ENCODE measurements at regions not wholly inside any gene's neighbourhood (a gene's known extent, or its start where the extent isn't known, plus 50 kb on each side); places are given as distances from the start of the nearest gene placed in this dataset.
A peak's percentile ranks its signal among the peaks of the same experiment; 100 is the strongest.

DNA sequence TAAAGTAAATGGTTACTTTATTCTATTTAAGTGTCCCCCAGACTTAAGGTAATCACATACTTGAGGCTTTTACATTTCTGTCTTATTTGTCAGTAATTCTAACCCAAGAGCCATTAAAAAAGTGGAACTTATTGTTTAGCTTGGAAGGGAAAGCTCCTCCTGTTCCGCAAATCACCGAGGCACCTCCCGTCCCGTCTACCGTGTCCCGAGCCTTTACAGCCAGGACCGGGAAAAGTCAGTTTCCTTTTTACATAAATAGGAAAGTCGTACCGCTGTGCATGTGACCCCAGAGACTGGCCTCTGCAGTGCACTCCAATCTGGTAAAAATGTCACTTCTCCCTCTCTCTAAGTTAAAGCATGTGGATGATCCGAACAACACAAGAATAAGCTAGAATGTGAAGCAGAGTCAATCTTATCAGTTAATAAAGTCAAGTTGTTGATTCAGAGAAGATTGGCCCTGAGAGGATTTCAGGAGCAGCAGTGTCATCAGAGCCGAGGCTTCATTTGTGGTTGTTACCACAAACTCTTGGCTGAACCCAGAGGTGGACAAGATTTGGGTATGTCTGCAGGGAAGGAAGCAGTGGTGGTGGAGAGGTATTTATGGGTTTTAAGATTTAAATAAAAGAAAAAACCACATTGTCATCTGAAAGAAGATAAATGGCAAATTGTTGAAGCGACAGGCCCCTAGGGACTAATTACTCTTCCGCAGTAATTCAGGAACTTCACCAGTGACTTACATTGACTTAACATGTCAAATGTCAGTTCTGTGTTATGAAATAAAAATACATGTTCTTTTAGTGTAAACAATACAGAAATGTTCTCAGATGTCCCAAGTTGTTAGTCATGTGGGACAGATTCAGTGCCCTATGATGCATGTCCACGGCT lies 316.6 kb upstream of the ZNF32 start:
- DNase-seq (ENCODE audit: missing footprints): no peak
- ATAC-seq: peak; percentile 27
- intact Hi-C loops (cut with DNase I): loop anchor here (10.0 kb wide), 1 partner anchor 420 kb away; the partner anchor contains the start of gene CXCL12

GRCh38 chr10:43964486-43964885 lies 315.8 kb upstream of the ZNF32 start:
- intact Hi-C loops (cut with DNase I): loop anchor here (10.0 kb wide), 1 partner anchor 420 kb away; the partner anchor contains the start of gene CXCL12
- ATAC-seq (no peak), DNase-seq (ENCODE audit: missing footprints) (no peak)

- intact Hi-C loops (cut with DNase I): loop anchor here (10.0 kb wide), 1 partner anchor 421 kb away; the partner anchor contains the start of gene CXCL12
- no peak for ATAC-seq
- no peak for DNase-seq (ENCODE audit: missing footprints)
These were observed 315.2 kb upstream of the ZNF32 start for GRCh38 chr10:43963793-43964425.

GRCh38 chr10:43963379-43963778 lies 314.7 kb upstream of the ZNF32 start:
- DNase-seq (ENCODE audit: missing footprints) (no peak), ATAC-seq (no peak)
- intact Hi-C loops (cut with DNase I): loop anchor here (10.0 kb wide), 1 partner anchor 421 kb away; the partner anchor contains the start of gene CXCL12

DNA sequence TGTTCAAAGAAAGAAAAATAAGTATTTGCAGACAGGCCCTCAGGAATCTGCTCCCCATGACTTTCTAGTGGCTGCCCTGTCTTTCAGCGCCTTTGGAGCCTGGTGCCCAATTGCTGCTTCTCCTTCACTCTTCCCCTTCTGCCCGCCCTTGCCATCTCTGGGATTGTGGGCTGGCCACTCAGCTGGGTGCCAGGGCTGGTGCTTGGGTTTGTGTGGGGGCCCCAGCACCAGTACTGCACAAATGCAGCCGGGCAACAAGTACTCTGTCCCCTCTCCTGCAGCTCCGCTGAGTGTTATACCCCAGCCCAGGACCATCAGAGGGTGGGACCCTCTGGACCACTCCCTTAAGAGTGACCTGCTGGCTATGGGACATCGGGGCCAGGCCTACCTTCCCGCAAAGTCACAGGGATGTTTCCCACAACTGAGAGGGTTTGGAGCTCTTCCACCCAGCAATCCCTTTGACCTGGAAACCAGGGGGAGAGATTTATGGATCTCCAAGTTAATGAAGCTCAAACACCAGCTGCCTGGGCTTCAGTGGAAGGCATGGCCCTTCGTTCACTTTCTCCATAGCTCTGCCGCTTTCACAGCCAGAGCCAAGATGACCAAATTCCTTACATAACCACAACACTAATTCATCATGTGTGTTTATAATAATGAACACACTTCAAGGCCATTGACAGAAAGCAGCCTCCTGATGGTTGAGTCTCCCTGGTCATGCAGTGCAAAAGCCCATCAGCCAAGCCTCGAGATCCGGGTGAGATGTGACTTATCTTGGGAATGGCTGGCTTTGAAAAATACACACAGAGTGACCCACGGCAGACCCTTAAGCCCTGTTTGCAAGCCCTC lies 313.9 kb upstream of the ZNF32 start:
- DNase-seq (ENCODE audit: missing footprints) (no peak), ATAC-seq (no peak)
- intact Hi-C loops (cut with DNase I): loop anchor here (10.0 kb wide), 1 partner anchor 422 kb away; the partner anchor contains the start of gene CXCL12

DNA sequence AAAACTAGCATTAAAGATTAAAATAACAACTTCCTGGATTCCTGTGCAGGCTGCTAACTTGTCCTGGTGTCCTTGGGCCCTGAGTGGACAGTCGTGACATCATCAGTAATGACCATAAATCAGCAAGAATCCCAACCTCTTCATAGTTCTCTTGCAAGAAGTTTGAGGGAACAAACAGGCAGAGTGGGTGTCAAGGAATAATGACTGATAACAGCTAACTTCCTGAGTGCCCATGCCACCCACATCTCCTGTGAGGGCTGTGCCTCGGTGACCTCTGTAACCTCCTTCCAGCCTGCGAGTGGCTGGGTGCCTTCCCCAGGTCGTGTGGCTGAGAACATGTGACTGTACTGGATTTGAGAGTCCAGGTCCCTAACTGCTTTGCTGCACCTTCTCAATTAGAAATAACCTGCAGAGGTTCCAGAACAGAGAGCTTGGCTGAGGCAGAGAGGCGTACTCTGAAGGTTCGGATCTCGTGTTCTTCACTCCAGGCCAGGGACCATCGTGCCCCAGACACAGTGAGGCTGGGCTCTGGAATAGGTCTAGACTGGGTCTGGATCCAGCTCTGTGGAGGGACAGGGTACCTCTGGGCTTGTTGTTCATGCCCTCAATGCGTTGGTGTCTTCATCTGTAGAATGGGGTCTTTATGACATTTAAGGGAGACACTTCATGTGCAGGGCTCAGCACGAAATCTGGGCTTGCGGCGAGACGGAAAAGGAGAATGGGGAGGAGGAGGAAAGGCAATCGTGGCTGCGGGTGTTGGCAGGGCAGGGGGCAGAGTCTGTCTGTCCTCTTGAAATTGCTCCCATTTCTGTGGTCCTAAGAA lies 313.1 kb upstream of the ZNF32 start:
- ATAC-seq (peak; percentile 38), DNase-seq (ENCODE audit: missing footprints) (no peak)
- intact Hi-C loops (cut with DNase I): loop anchor here (10.0 kb wide), 1 partner anchor 423 kb away; the partner anchor contains the start of gene CXCL12

DNA sequence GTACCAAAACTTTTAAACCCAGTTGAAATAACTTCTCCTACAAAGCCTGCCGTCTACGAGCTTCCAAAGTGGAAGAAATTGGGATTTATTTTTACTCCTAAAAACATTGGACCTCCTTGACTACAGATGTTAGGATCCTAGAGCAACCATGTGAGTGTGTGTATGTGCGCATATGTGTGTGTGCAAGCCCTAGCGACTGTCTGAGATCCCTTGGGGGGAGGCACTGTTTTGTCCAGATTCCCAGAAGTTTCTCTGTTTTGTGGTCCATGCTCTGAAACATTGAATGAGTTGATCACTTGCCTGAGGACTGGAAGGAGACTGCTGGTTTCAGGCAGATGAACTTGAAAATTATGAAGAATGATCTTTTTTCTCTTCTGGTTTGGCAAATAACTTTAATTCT lies 312.3 kb upstream of the ZNF32 start:
- ATAC-seq (no peak), DNase-seq (ENCODE audit: missing footprints) (no peak)
- intact Hi-C loops (cut with DNase I): loop anchor here (10.0 kb wide), 1 partner anchor 424 kb away; the partner anchor contains the start of gene CXCL12

- DNase-seq (ENCODE audit: missing footprints) (no peak), ATAC-seq (no peak)
- intact Hi-C loops (cut with DNase I): loop anchor here (10.0 kb wide), 1 partner anchor 424 kb away; the partner anchor contains the start of gene CXCL12
These were observed 311.8 kb upstream of the ZNF32 start for GRCh38 chr10:43960477-43960876.

GRCh38 chr10:43960135-43960415 lies 311.4 kb upstream of the ZNF32 start:
- intact Hi-C loops (cut with DNase I): loop anchor here (10.0 kb wide), 1 partner anchor 425 kb away; the partner anchor contains the start of gene CXCL12
- DNase-seq (ENCODE audit: missing footprints): no peak
- ATAC-seq: no peak

- no peak for ATAC-seq
- DNase-seq (ENCODE audit: missing footprints): no peak
- intact Hi-C loops (cut with DNase I): loop anchor here (10.0 kb wide), 1 partner anchor 425 kb away; the partner anchor contains the start of gene CXCL12
These were observed 310.9 kb upstream of the ZNF32 start for GRCh38 chr10:43959364-43960134.

- intact Hi-C loops (cut with DNase I): no loop called here
- no peak for DNase-seq (ENCODE audit: missing footprints)
- ATAC-seq: no peak
These were observed 310.3 kb upstream of the ZNF32 start for GRCh38 chr10:43958964-43959363.

DNA sequence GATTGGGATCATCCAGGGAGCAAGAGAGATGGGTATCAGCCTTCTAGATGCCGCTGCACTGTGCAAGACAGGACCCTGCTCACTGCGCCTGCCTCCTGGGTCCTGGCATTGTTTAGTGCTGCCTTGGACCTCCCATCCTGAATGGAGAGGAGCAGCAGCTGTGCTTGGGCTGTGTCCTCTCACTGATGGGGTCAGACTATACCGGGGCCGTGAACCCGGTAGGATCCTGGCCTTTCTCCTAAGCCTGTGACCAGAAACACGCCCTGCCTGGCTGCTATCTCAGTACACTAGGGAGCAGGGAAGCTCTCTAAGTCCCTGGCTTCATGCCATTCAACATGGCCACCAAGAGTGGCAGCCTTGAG lies 309.4 kb upstream of the ZNF32 start:
- intact Hi-C loops (cut with DNase I): no loop called here
- DNase-seq (ENCODE audit: missing footprints) (no peak), ATAC-seq (no peak)

DNA sequence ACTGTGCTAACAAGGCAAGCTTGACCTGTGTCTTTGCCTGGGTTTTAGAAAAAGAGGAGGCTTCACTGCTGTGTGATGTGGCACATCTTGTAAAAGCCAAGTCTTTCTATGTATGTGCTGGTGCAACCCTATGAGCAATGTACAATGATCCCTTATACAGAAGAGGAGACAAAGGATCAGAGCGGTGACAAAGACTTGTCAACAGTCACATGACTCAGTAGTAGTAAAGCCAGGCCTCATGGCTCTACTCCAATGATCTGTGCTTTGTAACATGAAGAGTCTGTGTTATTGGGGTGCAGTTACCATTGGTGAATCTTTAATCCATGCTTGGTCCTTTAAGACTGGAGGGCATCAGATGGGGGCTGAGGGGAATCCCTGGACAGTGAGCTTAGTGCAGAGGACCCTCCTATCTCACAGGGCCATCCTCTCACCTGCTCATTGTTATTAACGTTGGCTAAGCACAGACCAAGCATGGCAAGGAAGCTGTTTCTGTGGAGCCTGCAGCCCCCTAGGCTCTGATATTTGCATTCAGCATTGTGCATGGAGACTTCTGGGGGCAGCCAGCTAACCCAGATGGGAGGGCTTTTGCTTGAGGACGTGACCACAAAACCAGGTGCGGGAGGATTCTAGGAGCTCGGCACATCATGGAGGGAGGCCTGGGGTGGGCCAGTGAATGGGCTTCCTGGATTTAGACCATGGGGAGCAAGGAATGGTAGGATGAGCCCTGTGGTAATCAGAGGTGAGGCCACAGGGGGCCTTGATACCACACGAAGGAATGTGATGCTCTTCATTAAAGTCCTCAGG lies 308.8 kb upstream of the ZNF32 start:
- intact Hi-C loops (cut with DNase I): no loop called here
- no peak for DNase-seq (ENCODE audit: missing footprints)
- no peak for ATAC-seq

DNA sequence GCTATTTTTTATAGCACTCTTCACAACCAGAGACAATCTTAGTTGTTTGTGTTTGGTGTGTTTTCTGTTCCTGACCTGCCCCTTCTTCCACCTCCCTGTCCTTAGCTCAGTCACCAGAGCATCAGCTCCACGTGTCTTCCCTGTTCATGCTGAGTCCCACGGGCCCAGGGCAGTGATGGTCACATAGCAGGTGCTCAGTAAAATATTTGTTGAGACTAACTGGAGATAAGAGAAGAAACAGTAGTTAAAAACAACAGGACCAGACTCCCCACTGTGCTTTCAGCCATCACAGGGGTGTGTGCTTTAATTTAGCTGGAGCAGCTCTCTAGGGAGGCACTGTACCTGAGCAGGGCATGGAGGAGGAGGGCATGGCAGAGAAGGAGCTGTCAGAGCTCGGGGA lies 307.3 kb upstream of the ZNF32 start:
- ATAC-seq: no peak
- DNase-seq (ENCODE audit: missing footprints): no peak
- intact Hi-C loops (cut with DNase I): no loop called here

DNA sequence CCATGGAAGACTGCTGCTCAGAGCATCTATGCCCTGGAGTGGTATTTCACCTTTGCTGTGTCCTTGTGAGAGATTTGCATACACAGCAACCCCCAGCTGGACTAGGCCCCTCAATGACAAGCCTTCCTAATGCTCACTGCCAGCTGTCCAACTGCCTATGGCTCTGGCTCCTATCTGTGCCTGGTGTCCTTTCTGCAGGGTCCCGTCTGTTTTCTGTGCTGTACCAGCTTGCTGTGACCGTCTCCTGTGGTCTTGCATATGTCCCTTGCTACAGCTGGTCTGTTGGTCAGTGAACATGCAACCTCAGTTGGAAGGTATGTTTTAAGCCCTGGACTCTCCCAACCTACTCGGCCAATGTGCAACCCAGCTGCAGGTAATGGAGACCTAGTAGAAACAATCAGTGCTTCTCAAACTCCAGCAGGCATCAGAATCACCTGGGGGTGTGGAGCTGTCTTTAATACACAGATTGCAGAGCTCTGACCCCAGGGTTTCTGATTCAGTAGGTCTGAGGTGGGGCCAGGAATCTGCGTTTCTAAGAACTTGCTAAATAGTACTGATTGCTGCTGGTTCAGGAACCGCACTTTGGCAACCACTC lies 306.4 kb upstream of the ZNF32 start:
- intact Hi-C loops (cut with DNase I): no loop called here
- ATAC-seq (no peak), DNase-seq (ENCODE audit: missing footprints) (no peak)

- ATAC-seq: no peak
- no peak for DNase-seq (ENCODE audit: missing footprints)
These were observed 305.0 kb upstream of the ZNF32 start for GRCh38 chr10:43953672-43954071.

More at GRCh38 chr10:43953672-43954071, 305.0 kb upstream of the ZNF32 start:
- intact Hi-C loops (cut with DNase I): no loop called here

Data from Right ventricle myocardium inferior (tissue), 1 donor.